ENCODE measurements at regions not wholly inside any gene's neighbourhood (a gene's known extent, or its start where the extent isn't known, plus 50 kb on each side); places are given as distances from the start of the nearest gene placed in this dataset.

DNA sequence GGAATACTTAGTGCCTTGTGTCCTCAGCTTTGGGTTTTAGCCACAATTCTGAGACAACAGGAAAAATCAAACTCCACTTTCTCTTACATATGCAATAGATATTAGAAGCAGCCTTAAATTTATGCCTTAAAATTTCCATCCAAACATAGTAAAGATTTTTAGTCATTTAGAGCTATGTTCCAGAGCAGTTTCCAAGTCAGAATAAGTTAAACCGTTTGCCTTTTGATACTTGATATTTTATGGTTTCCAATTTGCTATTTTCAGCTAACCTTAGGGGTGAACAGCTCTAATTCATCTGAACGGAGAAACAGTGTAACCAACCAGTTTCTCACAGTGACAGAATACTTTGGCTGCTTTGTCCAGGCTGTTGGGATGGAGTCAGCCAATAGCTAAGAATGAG is 125.8 kb upstream of the RXFP1 start:
- no peak for TF ChIP-seq POLR2A (IDR thresholded peaks at IDR 0.05; ENCODE audit: extremely low read depth, insufficient read length)
- TF ChIP-seq, protein P1, sequence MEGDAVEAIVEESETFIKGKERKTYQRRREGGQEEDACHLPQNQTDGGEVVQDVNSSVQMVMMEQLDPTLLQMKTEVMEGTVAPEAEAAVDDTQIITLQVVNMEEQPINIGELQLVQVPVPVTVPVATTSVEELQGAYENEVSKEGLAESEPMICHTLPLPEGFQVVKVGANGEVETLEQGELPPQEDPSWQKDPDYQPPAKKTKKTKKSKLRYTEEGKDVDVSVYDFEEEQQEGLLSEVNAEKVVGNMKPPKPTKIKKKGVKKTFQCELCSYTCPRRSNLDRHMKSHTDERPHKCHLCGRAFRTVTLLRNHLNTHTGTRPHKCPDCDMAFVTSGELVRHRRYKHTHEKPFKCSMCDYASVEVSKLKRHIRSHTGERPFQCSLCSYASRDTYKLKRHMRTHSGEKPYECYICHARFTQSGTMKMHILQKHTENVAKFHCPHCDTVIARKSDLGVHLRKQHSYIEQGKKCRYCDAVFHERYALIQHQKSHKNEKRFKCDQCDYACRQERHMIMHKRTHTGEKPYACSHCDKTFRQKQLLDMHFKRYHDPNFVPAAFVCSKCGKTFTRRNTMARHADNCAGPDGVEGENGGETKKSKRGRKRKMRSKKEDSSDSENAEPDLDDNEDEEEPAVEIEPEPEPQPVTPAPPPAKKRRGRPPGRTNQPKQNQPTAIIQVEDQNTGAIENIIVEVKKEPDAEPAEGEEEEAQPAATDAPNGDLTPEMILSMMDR (IDR thresholded peaks at IDR 0.05; ENCODE audit: low read depth, low read length): no peak
